GM19467 (cell line): ENCODE measurements at regions not wholly inside any gene's neighbourhood (a gene's known extent, or its start where the extent isn't known, plus 50 kb on each side); places are given as distances from the start of the nearest gene placed in this dataset.

Experiments
- ATAC-seq: cut with Tn5 transposase; IDR thresholded peaks from one replicate; pipeline ENCODE4 v1.9.1; 2021; ENCODE audit warnings: mild to moderate bottlenecking, moderate library complexity; ENCODE audit not compliant: unreplicated experiment

GRCh38 chr1:65670518-65670917 lies 122.2 kb upstream of the PDE4B start:
- no peak for ATAC-seq

- no peak for ATAC-seq
Measured at GRCh38 chr1:65674522-65674921, 118.2 kb upstream of the PDE4B start.

GRCh38 chr1:65679773-65680172 lies 112.9 kb upstream of the PDE4B start:
- ATAC-seq = no peak

GRCh38 chr1:65681096-65681495 lies 111.6 kb upstream of the PDE4B start:
- ATAC-seq = no peak

GRCh38 chr1:65687428-65688214 lies 105.1 kb upstream of the PDE4B start:
- peak; percentile 94 for ATAC-seq

GRCh38 chr1:65688215-65688566 lies 104.5 kb upstream of the PDE4B start:
- no peak for ATAC-seq

- ATAC-seq = no peak
Measured at GRCh38 chr1:65688848-65689247, 103.8 kb upstream of the PDE4B start.

- no peak for ATAC-seq
Measured at GRCh38 chr1:65691152-65691900, 101.4 kb upstream of the PDE4B start.

- no peak for ATAC-seq
Measured at GRCh38 chr1:65691972-65692371, 100.7 kb upstream of the PDE4B start.

- ATAC-seq = no peak
Measured at GRCh38 chr1:65694126-65694525, 98.6 kb upstream of the PDE4B start.

- ATAC-seq = no peak
Measured at GRCh38 chr1:65694933-65695332, 97.8 kb upstream of the PDE4B start.

GRCh38 chr1:65698590-65698989 lies 94.1 kb upstream of the PDE4B start:
- no peak for ATAC-seq

- ATAC-seq = no peak
Measured at GRCh38 chr1:65703853-65704252, 88.8 kb upstream of the PDE4B start.

- ATAC-seq = no peak
Measured at GRCh38 chr1:65704318-65704717, 88.4 kb upstream of the PDE4B start.

GRCh38 chr1:65717815-65718454 lies 74.8 kb upstream of the PDE4B start:
- no peak for ATAC-seq

- no peak for ATAC-seq
Measured at GRCh38 chr1:65719391-65719790, 73.3 kb upstream of the PDE4B start.

GRCh38 chr1:65722461-65722860 lies 70.2 kb upstream of the PDE4B start:
- no peak for ATAC-seq

GRCh38 chr1:65724151-65724550 lies 68.5 kb upstream of the PDE4B start:
- ATAC-seq = no peak

- no peak for ATAC-seq
Measured at GRCh38 chr1:65725064-65725463, 67.6 kb upstream of the PDE4B start.

GRCh38 chr1:65728504-65728903 lies 64.2 kb upstream of the PDE4B start:
- no peak for ATAC-seq

- no peak for ATAC-seq
Measured at GRCh38 chr1:65729259-65729658, 63.4 kb upstream of the PDE4B start.

GRCh38 chr1:65734979-65735378 lies 57.7 kb upstream of the PDE4B start:
- ATAC-seq = no peak
